ENCODE measurements at regions not wholly inside any gene's neighbourhood (a gene's known extent, or its start where the extent isn't known, plus 50 kb on each side); places are given as distances from the start of the nearest gene placed in this dataset.

DNA sequence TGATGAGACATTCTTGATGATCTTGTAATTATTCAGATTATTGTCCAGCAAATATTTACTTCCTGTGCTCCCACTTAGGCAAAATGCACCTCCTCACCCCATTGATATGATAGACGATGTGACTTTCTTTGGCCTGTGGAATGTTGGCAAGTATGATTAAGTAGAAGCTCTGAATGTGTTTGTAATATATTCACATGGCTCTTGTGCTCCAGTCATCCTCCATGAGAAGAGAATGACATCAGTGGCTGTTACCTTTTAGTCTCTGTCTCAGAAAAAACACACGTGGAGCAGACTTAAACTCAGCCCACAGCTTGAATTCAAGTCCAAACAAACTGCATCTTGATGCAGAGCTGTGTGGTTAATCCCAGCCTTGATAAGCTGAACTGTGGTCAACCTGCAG is 984.3 kb upstream of the FBXO33 start:
- TF ChIP-seq, protein P1, sequence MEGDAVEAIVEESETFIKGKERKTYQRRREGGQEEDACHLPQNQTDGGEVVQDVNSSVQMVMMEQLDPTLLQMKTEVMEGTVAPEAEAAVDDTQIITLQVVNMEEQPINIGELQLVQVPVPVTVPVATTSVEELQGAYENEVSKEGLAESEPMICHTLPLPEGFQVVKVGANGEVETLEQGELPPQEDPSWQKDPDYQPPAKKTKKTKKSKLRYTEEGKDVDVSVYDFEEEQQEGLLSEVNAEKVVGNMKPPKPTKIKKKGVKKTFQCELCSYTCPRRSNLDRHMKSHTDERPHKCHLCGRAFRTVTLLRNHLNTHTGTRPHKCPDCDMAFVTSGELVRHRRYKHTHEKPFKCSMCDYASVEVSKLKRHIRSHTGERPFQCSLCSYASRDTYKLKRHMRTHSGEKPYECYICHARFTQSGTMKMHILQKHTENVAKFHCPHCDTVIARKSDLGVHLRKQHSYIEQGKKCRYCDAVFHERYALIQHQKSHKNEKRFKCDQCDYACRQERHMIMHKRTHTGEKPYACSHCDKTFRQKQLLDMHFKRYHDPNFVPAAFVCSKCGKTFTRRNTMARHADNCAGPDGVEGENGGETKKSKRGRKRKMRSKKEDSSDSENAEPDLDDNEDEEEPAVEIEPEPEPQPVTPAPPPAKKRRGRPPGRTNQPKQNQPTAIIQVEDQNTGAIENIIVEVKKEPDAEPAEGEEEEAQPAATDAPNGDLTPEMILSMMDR (IDR thresholded peaks at IDR 0.05) = no peak
- TF ChIP-seq POLR2A (IDR thresholded peaks at IDR 0.05; ENCODE audit: low read length) (no peak), EP300 (IDR thresholded peaks at IDR 0.05) (no peak)
- TF ChIP-seq, protein P2, sequence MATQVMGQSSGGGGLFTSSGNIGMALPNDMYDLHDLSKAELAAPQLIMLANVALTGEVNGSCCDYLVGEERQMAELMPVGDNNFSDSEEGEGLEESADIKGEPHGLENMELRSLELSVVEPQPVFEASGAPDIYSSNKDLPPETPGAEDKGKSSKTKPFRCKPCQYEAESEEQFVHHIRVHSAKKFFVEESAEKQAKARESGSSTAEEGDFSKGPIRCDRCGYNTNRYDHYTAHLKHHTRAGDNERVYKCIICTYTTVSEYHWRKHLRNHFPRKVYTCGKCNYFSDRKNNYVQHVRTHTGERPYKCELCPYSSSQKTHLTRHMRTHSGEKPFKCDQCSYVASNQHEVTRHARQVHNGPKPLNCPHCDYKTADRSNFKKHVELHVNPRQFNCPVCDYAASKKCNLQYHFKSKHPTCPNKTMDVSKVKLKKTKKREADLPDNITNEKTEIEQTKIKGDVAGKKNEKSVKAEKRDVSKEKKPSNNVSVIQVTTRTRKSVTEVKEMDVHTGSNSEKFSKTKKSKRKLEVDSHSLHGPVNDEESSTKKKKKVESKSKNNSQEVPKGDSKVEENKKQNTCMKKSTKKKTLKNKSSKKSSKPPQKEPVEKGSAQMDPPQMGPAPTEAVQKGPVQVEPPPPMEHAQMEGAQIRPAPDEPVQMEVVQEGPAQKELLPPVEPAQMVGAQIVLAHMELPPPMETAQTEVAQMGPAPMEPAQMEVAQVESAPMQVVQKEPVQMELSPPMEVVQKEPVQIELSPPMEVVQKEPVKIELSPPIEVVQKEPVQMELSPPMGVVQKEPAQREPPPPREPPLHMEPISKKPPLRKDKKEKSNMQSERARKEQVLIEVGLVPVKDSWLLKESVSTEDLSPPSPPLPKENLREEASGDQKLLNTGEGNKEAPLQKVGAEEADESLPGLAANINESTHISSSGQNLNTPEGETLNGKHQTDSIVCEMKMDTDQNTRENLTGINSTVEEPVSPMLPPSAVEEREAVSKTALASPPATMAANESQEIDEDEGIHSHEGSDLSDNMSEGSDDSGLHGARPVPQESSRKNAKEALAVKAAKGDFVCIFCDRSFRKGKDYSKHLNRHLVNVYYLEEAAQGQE (IDR thresholded peaks at IDR 0.05) = no peak
- TF ChIP-seq, protein P3, sequence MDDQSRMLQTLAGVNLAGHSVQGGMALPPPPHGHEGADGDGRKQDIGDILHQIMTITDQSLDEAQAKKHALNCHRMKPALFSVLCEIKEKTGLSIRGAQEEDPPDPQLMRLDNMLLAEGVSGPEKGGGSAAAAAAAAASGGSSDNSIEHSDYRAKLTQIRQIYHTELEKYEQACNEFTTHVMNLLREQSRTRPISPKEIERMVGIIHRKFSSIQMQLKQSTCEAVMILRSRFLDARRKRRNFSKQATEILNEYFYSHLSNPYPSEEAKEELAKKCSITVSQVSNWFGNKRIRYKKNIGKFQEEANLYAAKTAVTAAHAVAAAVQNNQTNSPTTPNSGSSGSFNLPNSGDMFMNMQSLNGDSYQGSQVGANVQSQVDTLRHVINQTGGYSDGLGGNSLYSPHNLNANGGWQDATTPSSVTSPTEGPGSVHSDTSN (IDR thresholded peaks at IDR 0.05) = no peak

Data from A549 (cell line).